ENCODE measurements at regions not wholly inside any gene's neighbourhood (a gene's known extent, or its start where the extent isn't known, plus 50 kb on each side); places are given as distances from the start of the nearest gene placed in this dataset.

DNA sequence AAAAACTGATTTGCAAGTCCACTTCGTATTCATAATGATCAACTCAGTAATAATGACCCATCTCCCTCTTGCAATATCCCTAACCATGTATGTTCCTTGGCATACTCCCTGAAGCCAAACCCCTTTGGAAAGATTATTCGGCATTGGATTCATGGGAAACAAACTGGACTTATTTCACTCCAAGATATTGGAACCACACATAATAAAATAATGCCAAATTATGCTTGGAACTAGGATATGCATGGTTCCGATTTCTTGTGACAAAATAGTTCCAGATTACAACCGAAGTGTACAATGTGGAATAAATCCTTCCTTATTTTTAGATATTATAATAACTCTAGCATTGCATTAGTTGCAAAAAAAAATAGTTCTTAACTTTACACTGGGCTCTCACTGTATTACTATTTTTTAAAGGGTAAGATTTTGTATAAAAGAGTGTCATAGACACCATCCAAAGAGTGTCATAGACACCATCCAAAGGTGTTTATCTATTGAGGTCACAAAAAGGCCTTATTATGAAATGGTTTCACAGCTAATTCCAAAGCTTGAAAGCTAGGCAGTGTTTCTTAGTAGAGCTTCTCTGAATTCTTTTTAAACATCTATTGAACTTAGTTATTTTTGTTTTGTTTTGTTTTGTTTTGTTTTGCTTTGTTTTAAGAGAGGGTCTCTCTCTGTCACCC lies 410.9 kb upstream of the JARID2 start:
- TF ChIP-seq GATA2 (IDR thresholded peaks at IDR 0.05; ENCODE audit: low read depth, low read length) (no peak), GATA3 (IDR thresholded peaks at IDR 0.05; ENCODE audit: low read depth, low read length) (no peak)
